Activated effector memory CD4-positive, alpha-beta T cell treated with Interleukin-2 at 50 U/mL for 16 hours (primary cell): ENCODE measurements at regions not wholly inside any gene's neighbourhood (a gene's known extent, or its start where the extent isn't known, plus 50 kb on each side); places are given as distances from the start of the nearest gene placed in this dataset.

Experiments used
- DNase-seq: peaks from one replicate; pipeline ENCODE4 v3.0.0-alpha.2; 2020

- DNase-seq = no peak
Observed at GRCh38 chr3:106642161-106642560, 735.1 kb upstream of the CCDC54 start.

DNA sequence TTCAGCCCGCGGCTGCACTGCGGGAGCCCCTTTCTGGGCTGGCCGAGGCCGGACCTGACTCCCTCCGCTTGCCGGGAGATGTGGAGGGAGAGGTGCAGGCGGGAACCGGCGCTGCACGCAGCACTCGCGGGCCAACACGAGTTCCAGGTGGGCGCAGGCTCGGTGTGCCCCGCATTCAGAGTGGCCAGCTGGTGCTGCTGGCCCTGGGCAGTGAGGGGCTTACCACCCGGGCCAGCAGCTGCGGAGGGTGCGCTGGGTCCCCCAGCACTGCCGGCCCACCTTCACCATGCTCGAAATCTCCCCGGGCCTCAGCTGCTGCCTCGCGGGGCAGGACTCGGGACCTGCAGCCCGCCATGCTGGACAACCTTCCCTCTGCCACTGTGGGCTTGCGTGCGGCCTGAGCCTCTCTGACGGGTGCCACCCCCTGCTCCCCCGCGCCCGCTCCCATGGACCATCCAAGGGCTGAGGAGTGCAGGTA lies 733.5 kb upstream of the CCDC54 start:
- DNase-seq = no peak

DNA sequence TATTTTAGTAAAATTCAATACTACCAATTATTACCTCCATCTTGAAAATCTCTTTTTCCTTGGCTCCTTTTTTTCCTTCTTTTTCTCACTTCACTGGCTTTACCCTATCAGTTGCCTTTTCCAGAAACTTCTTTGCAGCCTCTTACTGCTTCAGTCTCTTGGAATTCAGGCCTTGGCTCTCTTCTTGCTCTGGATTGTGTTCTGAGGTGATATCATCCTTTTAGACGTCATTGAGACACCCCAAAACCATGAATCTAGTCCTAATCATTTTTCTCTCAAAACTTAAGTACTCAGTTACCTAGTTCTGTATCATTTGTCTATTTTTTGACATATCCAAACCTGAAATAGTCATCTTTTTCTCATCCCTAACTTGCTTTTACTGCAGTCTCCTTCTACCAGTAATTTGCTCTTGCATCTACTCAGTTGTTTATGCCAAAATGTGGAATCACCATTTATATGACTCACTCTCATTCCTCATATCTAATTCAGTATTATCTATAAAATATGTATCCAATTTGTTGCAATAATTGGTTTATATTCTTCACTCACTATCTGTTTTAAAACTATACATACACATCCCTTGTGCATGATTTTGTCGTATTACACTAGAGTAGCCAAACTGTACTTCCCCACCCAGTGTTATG lies 703.2 kb upstream of the CCDC54 start:
- no peak for DNase-seq

GRCh38 chr3:106675451-106675850 lies 701.8 kb upstream of the CCDC54 start:
- no peak for DNase-seq

DNA sequence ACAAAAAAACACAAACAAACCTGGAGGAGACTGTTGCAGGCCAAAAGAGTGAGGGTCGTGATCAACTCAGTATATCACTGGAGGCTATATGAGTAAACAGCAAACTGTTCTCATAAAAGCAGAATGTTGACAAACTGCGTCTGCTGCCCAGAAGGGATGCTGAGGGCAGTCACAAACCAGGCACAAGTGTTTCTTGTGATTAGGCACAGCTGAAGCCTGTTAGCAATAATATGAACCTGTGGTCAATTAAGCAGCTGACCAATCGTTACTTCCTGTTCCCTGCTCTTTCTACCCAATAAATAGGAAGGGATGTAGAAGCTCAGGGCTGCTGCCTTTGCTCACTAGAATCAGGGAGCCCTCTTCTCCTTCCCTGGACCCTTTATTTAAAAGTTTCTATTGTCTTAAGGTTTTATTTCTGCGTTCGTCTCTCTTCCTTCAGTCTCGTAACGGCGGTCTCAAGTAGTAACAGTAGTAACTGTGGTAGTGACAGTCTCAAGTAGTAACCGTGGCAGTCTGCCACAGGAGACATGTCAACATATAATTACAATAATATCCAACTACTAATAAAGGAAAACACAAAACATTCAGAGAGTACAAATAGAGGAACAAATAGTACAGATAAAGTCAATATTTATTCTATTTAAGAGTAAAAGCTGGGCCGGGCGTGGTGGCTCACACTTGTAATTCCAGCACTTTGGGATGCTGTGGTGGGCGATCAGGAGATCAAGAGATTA lies 698.4 kb upstream of the CCDC54 start:
- DNase-seq = no peak

GRCh38 chr3:106683953-106684620 lies 693.2 kb upstream of the CCDC54 start:
- no peak for DNase-seq

DNA sequence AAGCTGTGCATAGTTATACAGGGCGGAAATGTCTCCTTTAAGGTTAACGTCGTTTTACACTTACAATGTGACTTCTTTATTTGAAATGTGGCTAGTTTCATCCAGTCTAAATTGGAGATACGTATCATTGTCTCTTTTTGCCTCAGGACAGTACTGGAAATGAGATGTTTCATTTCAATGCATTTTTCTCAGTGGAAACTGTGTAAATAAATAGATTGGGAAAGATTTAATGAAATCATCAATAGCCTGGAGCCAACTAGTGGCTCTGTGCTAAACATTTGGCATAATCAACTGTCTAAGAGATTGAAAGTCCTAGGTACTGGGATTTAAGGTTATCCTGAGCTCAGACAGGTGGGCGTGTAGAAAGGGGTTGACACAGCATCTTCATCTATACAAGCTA lies 691.5 kb upstream of the CCDC54 start:
- no peak for DNase-seq

DNA sequence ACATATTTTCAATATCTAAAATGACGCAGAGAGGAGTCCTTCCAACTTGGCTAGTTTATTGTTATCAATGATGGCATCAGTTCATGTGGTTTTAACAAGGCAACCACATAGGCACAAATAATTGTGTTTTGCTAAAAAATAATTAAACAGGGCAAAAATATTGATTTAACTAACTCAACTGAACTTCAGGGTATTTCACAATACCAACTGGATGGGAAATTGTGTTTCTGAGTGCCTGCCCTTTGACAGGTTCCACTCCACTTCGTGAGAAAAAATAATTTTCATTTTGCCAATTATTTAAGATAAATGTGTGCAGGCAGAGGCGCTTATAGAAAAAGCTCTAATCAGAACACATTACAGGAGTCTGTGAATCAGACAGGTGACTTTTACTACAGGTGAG lies 689.3 kb upstream of the CCDC54 start:
- no peak for DNase-seq

GRCh38 chr3:106688464-106688863 lies 688.8 kb upstream of the CCDC54 start:
- no peak for DNase-seq

DNA sequence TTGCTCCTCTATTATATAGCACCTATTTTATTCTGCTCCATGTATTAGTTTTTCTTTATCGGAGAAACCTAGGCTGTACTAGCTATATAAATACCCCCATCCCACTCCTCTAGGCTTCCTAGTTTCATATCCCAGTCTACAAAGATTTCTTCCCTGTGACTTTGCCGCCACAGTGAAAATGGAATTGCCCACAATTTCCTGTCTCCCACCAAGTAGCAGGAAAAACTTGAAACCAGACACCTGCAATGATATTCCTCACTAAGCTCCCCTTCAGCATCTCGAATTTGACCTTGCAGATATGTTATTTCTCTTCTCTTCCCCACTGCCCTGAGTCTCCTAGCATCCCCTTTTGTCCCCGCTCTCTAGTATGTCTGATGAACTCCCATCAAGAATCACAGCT lies 685.8 kb upstream of the CCDC54 start:
- DNase-seq = no peak

DNA sequence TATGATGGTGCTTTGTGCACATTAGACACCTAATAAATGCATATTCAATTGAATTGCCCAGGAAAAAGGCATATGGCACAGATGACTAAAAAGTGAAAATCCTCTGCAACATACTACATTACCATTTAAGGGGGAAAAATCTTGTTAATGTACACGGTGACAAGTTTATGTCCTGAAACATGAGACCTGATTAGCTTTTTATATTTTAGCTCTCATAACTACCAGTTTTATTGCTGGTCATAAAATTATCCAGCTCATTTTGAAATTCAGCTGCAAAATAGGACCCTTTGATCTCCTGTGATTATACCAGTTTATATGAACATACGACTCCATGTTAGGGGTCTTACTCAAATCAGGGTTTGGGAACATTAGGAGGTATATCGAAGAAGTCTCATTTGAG lies 684.6 kb upstream of the CCDC54 start:
- DNase-seq = no peak

DNA sequence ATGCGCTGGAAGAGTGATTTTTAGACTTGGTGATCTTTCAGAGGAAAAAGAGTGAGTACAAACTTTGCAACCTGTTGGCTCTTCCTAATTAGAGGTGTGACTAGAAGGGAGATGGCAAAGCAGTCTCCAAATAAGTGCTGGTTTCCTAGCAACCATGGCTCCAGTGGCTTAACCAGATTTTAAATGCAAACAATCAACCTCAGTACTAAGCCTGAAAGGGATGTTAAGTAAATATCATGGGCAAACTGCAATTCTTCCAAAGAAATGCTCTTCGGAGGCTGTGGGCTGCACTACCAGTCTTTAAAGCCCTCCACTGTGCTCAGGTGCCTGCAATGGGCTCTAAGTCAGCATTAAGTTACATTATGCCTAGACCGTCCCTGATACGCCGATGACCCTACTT lies 678.1 kb upstream of the CCDC54 start:
- DNase-seq = no peak

GRCh38 chr3:106700981-106701380 lies 676.3 kb upstream of the CCDC54 start:
- DNase-seq = no peak

- DNase-seq = no peak
Observed at GRCh38 chr3:106703524-106703923, 673.7 kb upstream of the CCDC54 start.

- DNase-seq = no peak
Observed at GRCh38 chr3:106707347-106707746, 669.9 kb upstream of the CCDC54 start.

DNA sequence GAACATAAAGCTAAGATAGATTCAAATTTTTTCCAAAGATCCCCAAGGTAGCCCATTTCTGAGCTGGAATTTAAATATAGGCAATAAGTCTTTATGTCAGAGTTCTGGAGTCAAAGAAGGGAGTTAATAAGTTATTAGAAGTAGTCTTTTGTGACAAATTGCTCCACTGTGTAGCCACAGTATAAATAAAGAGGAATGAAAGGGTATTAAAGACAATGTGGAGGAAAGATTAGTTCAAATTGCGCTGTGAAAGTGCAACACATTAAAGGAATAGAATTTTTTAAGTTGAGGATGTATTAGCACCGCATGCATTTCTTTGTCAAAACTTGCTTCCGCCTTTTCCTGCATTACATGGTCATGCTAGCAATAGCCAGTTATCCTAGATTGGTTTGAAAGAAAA lies 666.6 kb upstream of the CCDC54 start:
- DNase-seq = no peak

- DNase-seq = no peak
Observed at GRCh38 chr3:106711650-106712049, 665.6 kb upstream of the CCDC54 start.

DNA sequence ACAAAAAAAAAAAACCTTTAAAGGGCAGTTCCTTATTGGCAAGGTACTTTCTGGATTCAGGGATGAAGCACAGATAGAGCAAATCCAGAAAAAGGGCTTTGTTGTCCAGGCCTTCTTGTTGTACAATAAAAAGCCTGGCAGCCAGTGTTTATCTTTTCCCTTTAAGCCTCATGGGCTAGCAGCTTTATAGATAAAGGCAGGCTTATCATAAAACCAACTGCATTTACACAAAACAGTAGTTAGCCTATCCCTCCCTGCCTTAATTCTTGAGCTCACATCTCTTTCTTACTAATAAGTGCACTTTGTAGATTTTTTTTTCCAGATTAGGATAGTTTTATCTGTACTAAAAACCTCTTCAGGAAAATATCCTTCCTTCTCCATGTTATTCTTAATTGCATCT lies 662.8 kb upstream of the CCDC54 start:
- DNase-seq = no peak

DNA sequence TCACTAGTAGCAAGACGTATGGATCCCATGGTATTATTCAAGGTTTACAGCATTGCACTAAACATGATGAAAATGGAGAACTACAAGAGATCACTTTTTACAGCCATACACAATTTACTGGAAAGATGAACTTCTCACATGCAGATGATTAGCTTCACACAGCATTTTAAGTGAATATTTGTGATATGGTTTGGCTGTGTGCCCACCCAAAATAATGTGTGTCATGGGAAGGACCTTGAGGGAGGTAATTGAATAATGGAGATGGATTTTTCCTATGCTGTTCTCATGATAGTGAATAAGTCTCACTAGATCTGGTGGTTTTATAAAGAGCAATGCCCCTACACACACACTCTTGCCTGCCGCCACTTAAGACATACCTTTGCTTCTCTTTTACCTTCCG lies 662.0 kb upstream of the CCDC54 start:
- no peak for DNase-seq

- no peak for DNase-seq
Observed at GRCh38 chr3:106717178-106717780, 660.0 kb upstream of the CCDC54 start.

DNA sequence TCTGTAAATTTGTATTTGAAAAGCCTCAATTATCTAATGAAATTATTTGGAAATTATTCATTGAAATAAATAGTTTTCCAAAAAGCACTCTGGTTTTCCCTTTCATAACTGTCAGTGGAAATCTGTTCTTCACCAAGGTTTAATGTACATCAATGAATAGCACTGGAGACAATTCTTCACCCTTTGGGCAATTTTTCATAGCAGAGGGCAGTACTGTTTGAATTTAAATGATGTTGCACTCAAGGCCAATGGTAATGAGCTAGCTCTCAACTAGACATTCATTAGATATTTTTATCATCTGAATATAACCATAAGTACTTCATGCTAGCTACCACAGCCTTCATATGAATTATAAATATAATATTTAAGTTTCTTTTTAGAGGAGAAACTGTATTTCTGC lies 658.2 kb upstream of the CCDC54 start:
- DNase-seq = no peak

GRCh38 chr3:106719583-106719982 lies 657.7 kb upstream of the CCDC54 start:
- DNase-seq = no peak

GRCh38 chr3:106720510-106720909 lies 656.7 kb upstream of the CCDC54 start:
- no peak for DNase-seq

GRCh38 chr3:106725566-106725965 lies 651.7 kb upstream of the CCDC54 start:
- DNase-seq = no peak
